Right atrium auricular region (tissue), 2 donors: ENCODE measurements at regions not wholly inside any gene's neighbourhood (a gene's known extent, or its start where the extent isn't known, plus 50 kb on each side); places are given as distances from the start of the nearest gene placed in this dataset.

ENCODE experiments used
- DNase-seq: peaks from one replicate; pipeline ENCODE4 v3.0.0-alpha.2; 2019; ENCODE audit warnings: low spot score
- H3K27ac ChIP-seq, 2 donors: fragments of 200-600 bp; sonication (generic); 1 replicate in 1 of 2; 2 replicates in 1 of 2; pipeline ENCODE4 v1.5.1; 2016 to 2019
- H3K27me3 ChIP-seq, 2 donors: fragments of 200-600 bp; sonication (generic); one replicate each; pipeline versions ENCODE4 v1.5.1 to v1.6.0; 2017 to 2019
- H3K36me3 ChIP-seq: fragments of 200-600 bp; sonication (generic); one replicate; pipeline ENCODE4 v1.5.1; 2016
- H3K4me1 ChIP-seq, 2 donors: fragments of 200-600 bp; sonication (generic); one replicate each; pipeline versions ENCODE4 v1.5.1 to v1.6.0; 2017 to 2019
- H3K4me3 ChIP-seq, 2 donors: fragments of 200-600 bp; sonication (generic); 1 replicate in 1 of 2; 2 replicates in 1 of 2; pipeline ENCODE4 v1.5.1; 2017 to 2019; ENCODE audit warnings: mild to moderate bottlenecking in 1 of 2, moderate library complexity in 1 of 2
- H3K9me3 ChIP-seq, 2 donors: fragments of 200-600 bp; sonication (generic); one replicate each; pipeline ENCODE4 v1.5.1; 2019
- CTCF ChIP-seq, 2 donors: fragments of 200-600 bp; sonication (generic); IDR thresholded peaks; one replicate each; pipeline ENCODE4 v1.5.1; 2019; ENCODE audit warnings: antibody characterized with exemption in 2 of 2

DNA sequence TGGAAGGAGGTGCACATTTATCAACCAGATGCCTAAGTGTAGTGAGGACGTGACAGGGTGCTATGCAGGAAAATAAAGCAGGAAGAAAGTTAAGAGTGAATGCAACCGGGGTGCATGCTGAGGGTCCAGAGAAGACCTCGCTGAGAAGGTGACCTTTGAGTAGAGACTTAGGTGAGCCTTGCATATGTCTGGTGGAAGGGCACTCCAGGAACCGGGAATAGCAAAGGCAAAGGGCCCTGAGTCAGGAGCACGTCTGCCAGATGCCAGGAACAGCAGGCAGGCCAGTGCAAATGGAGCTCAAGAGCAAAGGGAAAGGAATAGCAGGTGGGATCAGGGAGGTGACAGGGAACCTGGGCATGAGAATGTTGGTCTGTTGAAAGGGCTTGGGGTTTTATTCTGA lies 445.5 kb downstream of the PREX1 start:
- H3K27ac ChIP-seq, result no peak overlapping the region
- no peaks in the 10 kb centered on the region for H3K27me3 ChIP-seq
- no peak overlapping the region for H3K4me3 ChIP-seq
- H3K9me3 ChIP-seq, result no peaks in the 10 kb centered on the region
- H3K36me3 ChIP-seq, result no peaks in the 10 kb centered on the region
- TF ChIP-seq CTCF (IDR thresholded peaks at IDR 0.05), result no peak
- no peaks in the 10 kb centered on the region for H3K4me1 ChIP-seq
- no peak for DNase-seq

GRCh38 chr20:48381353-48382120 lies 446.3 kb downstream of the PREX1 start:
- Histone ChIP-seq H3K36me3 (no peaks in the 10 kb centered on the region), H3K27ac (no peak overlapping the region), H3K4me1 (no peaks in the 10 kb centered on the region), H3K4me3 (no peak overlapping the region), H3K9me3 (no peaks in the 10 kb centered on the region), H3K27me3 (no peaks in the 10 kb centered on the region)
- no peak for TF ChIP-seq CTCF (IDR thresholded peaks at IDR 0.05)
- no peak for DNase-seq

GRCh38 chr20:48380661-48381060 lies 447.1 kb downstream of the PREX1 start:
- Histone ChIP-seq H3K4me3 (no peak overlapping the region), H3K36me3 (no peaks in the 10 kb centered on the region), H3K4me1 (no peaks in the 10 kb centered on the region), H3K9me3 (no peaks in the 10 kb centered on the region), H3K27ac (no peak overlapping the region), H3K27me3 (no peaks in the 10 kb centered on the region)
- TF ChIP-seq CTCF (IDR thresholded peaks at IDR 0.05), result no peak
- DNase-seq, result no peak

DNA sequence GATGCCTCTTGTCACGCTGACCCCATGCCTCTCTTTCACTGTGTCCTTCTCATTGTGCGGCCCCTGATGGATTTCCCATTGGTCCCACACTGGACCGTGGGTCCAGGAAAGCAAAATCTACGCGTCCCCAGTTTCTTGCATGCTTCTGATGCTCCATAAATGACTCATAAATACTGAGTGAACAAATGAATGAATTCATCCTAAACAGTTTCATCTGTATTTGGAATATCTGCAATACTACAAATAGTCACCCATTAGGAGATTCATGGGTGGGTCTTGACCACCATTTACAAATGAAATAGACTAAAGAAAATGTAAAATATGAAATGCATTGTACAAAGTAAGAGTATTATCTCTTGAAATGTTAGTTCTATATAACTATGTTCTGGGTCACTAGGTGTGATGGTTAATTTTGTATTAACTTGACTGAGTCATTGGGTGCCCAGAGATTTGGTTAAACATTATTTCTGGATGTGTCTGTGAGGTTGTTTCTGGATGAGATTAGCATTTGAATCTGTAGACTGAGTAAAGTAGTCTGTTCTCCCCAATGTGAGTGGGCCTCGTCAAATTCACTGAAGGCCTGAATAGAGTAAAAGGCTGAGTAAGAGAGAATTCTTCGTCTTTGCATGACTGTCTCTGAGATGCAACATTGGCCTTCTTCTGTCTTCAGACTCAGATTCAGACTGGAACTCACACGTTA lies 448.7 kb downstream of the PREX1 start:
- H3K36me3 ChIP-seq, result no peaks in the 10 kb centered on the region
- H3K9me3 ChIP-seq, result no peaks in the 10 kb centered on the region
- H3K27me3 ChIP-seq, result no peaks in the 10 kb centered on the region
- no peak overlapping the region for H3K27ac ChIP-seq
- no peak for DNase-seq
- peaks cover 0 to 6% of the 10 kb centered on the region in 2 donors for H3K4me1 ChIP-seq
- no peak overlapping the region for H3K4me3 ChIP-seq
- TF ChIP-seq CTCF (IDR thresholded peaks at IDR 0.05), result no peak

GRCh38 chr20:48377940-48378339 lies 449.9 kb downstream of the PREX1 start:
- Histone ChIP-seq H3K27me3 (no peaks in the 10 kb centered on the region), H3K27ac (no peak overlapping the region)
- no peak for TF ChIP-seq CTCF (IDR thresholded peaks at IDR 0.05)

More at GRCh38 chr20:48377940-48378339, 449.9 kb downstream of the PREX1 start:
- DNase-seq, result no peak
- Histone ChIP-seq H3K36me3 (no peaks in the 10 kb centered on the region), H3K9me3 (no peaks in the 10 kb centered on the region), H3K4me3 (no peak overlapping the region), H3K4me1 (peaks cover 0 to 6% of the 10 kb centered on the region in 2 donors)
